ENCODE measurements at regions not wholly inside any gene's neighbourhood (a gene's known extent, or its start where the extent isn't known, plus 50 kb on each side); places are given as distances from the start of the nearest gene placed in this dataset.

DNA sequence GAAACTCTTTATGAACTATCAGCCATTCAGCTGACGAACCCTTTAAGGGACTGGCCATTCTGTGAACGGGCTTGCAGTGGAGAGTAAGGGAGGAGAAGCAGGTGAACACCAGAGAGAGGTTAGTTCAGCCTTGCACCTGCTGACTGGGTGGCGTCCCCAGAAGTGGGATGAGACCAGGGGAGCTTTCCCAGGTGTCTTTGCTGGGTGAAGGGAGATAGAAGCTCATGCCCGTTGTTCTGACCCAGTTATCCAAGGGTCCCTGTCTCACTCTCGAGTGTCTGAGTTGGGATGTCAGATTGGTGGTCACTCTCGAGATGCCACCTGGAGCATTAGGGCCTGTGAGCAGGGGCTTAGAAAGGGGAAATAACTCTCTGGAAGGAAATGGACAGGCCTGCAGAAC is 68.7 kb downstream of the MSX2 start:
- TF ChIP-seq, protein P1, sequence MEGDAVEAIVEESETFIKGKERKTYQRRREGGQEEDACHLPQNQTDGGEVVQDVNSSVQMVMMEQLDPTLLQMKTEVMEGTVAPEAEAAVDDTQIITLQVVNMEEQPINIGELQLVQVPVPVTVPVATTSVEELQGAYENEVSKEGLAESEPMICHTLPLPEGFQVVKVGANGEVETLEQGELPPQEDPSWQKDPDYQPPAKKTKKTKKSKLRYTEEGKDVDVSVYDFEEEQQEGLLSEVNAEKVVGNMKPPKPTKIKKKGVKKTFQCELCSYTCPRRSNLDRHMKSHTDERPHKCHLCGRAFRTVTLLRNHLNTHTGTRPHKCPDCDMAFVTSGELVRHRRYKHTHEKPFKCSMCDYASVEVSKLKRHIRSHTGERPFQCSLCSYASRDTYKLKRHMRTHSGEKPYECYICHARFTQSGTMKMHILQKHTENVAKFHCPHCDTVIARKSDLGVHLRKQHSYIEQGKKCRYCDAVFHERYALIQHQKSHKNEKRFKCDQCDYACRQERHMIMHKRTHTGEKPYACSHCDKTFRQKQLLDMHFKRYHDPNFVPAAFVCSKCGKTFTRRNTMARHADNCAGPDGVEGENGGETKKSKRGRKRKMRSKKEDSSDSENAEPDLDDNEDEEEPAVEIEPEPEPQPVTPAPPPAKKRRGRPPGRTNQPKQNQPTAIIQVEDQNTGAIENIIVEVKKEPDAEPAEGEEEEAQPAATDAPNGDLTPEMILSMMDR (conservative IDR thresholded peaks at IDR 0.05; ENCODE audit: low read depth, low read length), result no peak
- no peak for TF ChIP-seq EZH2 (IDR thresholded peaks at IDR 0.05; ENCODE audit: borderline replicate concordance, low read depth, low read length, poor library complexity, severe bottlenecking)

Measured in A673 (cell line).